ENCODE measurements at regions not wholly inside any gene's neighbourhood (a gene's known extent, or its start where the extent isn't known, plus 50 kb on each side); places are given as distances from the start of the nearest gene placed in this dataset.

- H3K4me1 ChIP-seq (ENCODE audit: insufficient read depth, low read length) = no peaks in the 10 kb centered on the region
- H3K36me3 ChIP-seq (ENCODE audit: insufficient read depth, low read length) = no peaks in the 10 kb centered on the region
- no peak for DNase-seq
- H3K9me3 ChIP-seq (ENCODE audit: control insufficient read depth in 1 of 2, insufficient read depth in 1 of 2, low read length in 2 of 2) = no peaks in the 10 kb centered on the region
- ChIA-PET CTCF (no interaction called here), POLR2A (no interaction called here)
- Mint-ChIP-seq H3K4me3 (no peak overlapping the region), H3K9me3 (no peaks in the 10 kb centered on the region), H3K4me1 (ENCODE audit: low read depth) (no peaks in the 10 kb centered on the region), H3K36me3 (ENCODE audit: low read depth) (no peaks in the 10 kb centered on the region), H3K27ac (no peak overlapping the region), H3K27me3 (no peaks in the 10 kb centered on the region)
- intact Hi-C loops (cut with DNase I, micrococcal nuclease) = no loop called here
- H3K27ac ChIP-seq (ENCODE audit: low read depth in 1 of 2, low read length in 2 of 2) = no peak overlapping the region
- no peak overlapping the region for H3K4me3 ChIP-seq (ENCODE audit: low read length)
- TF ChIP-seq, protein P1, sequence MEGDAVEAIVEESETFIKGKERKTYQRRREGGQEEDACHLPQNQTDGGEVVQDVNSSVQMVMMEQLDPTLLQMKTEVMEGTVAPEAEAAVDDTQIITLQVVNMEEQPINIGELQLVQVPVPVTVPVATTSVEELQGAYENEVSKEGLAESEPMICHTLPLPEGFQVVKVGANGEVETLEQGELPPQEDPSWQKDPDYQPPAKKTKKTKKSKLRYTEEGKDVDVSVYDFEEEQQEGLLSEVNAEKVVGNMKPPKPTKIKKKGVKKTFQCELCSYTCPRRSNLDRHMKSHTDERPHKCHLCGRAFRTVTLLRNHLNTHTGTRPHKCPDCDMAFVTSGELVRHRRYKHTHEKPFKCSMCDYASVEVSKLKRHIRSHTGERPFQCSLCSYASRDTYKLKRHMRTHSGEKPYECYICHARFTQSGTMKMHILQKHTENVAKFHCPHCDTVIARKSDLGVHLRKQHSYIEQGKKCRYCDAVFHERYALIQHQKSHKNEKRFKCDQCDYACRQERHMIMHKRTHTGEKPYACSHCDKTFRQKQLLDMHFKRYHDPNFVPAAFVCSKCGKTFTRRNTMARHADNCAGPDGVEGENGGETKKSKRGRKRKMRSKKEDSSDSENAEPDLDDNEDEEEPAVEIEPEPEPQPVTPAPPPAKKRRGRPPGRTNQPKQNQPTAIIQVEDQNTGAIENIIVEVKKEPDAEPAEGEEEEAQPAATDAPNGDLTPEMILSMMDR (IDR thresholded peaks at IDR 0.05) = no peak
- no peaks in the 10 kb centered on the region for H3K27me3 ChIP-seq (ENCODE audit: control insufficient read depth in 1 of 2, insufficient read depth in 2 of 2, low read length in 2 of 2)
- ATAC-seq (ENCODE audit: poor library complexity) = no peak
These were observed 228.8 kb downstream of the TLE4 start for GRCh38 chr9:79800578-79800977.

GRCh38 chr9:79799691-79800335, 228.0 kb downstream of the TLE4 start:
- Mint-ChIP-seq H3K4me3 (no peak overlapping the region), H3K27me3 (no peaks in the 10 kb centered on the region), H3K36me3 (ENCODE audit: low read depth) (no peaks in the 10 kb centered on the region), H3K27ac (no peak overlapping the region), H3K9me3 (no peaks in the 10 kb centered on the region), H3K4me1 (ENCODE audit: low read depth) (no peaks in the 10 kb centered on the region)
- TF ChIP-seq, protein P1 (IDR thresholded peaks at IDR 0.05) = no peak
- H3K27me3 ChIP-seq (ENCODE audit: control insufficient read depth in 1 of 2, insufficient read depth in 2 of 2, low read length in 2 of 2) = no peaks in the 10 kb centered on the region
- intact Hi-C loops (cut with DNase I, micrococcal nuclease) = no loop called here
- DNase-seq (no peak), ATAC-seq (ENCODE audit: poor library complexity) (no peak)
- ChIA-PET CTCF (no interaction called here), POLR2A (no interaction called here)
- no peaks in the 10 kb centered on the region for H3K36me3 ChIP-seq (ENCODE audit: insufficient read depth, low read length)
- no peak overlapping the region for H3K4me3 ChIP-seq (ENCODE audit: low read length)
- no peak overlapping the region for H3K27ac ChIP-seq (ENCODE audit: low read depth in 1 of 2, low read length in 2 of 2)
- H3K9me3 ChIP-seq (ENCODE audit: control insufficient read depth in 1 of 2, insufficient read depth in 1 of 2, low read length in 2 of 2) = no peaks in the 10 kb centered on the region
- no peaks in the 10 kb centered on the region for H3K4me1 ChIP-seq (ENCODE audit: insufficient read depth, low read length)

- Histone ChIP-seq H3K27ac (ENCODE audit: low read depth in 1 of 2, low read length in 2 of 2) (no peak overlapping the region), H3K4me1 (ENCODE audit: insufficient read depth, low read length) (no peaks in the 10 kb centered on the region), H3K36me3 (ENCODE audit: insufficient read depth, low read length) (no peaks in the 10 kb centered on the region), H3K4me3 (ENCODE audit: low read length) (no peak overlapping the region), H3K27me3 (ENCODE audit: control insufficient read depth in 1 of 2, insufficient read depth in 2 of 2, low read length in 2 of 2) (no peaks in the 10 kb centered on the region), H3K9me3 (ENCODE audit: control insufficient read depth in 1 of 2, insufficient read depth in 1 of 2, low read length in 2 of 2) (no peaks in the 10 kb centered on the region)
- ATAC-seq (ENCODE audit: poor library complexity) (no peak), DNase-seq (no peak)
- Mint-ChIP-seq H3K27ac (no peak overlapping the region), H3K27me3 (no peaks in the 10 kb centered on the region), H3K9me3 (no peaks in the 10 kb centered on the region), H3K36me3 (ENCODE audit: low read depth) (no peaks in the 10 kb centered on the region), H3K4me1 (ENCODE audit: low read depth) (no peaks in the 10 kb centered on the region), H3K4me3 (no peak overlapping the region)
- ChIA-PET CTCF (no interaction called here), POLR2A (no interaction called here)
- intact Hi-C loops (cut with DNase I, micrococcal nuclease) = no loop called here
- TF ChIP-seq, protein P1 (IDR thresholded peaks at IDR 0.05) = no peak
These were observed 226.7 kb downstream of the TLE4 start for GRCh38 chr9:79798450-79798849.

Data from CD4-positive, alpha-beta T cell (primary cell).